Ovary (tissue), 7 donors: ENCODE measurements at regions not wholly inside any gene's neighbourhood (a gene's known extent, or its start where the extent isn't known, plus 50 kb on each side); places are given as distances from the start of the nearest gene placed in this dataset.

ENCODE experiments used
- DNase-seq, 5 donors: peaks; one replicate each; pipeline ENCODE4 v3.0.0-alpha.2; 2019 to 2020
- H3K27ac ChIP-seq, 2 donors: fragments of 200-600 bp; one replicate each; pipeline versions ENCODE4 v1.5.1 to v1.8.0; 2019 to 2022
- H3K27me3 ChIP-seq: fragments of 200-600 bp; one replicate; pipeline ENCODE4 v1.8.0; 2022
- H3K36me3 ChIP-seq: fragments of 200-600 bp; sonication (generic); one replicate; pipeline ENCODE4 v1.5.1; 2019
- H3K4me1 ChIP-seq: one replicate; pipeline ENCODE4 v1.8.1; 2013; ENCODE audit warnings: mild to moderate bottlenecking, moderate library complexity; ENCODE audit not compliant: insufficient read depth
- H3K4me3 ChIP-seq: fragments of 200-600 bp; sonication (generic); one replicate; pipeline ENCODE4 v1.5.1; 2017
- H3K9me3 ChIP-seq, 2 donors: fragments of 200-600 bp in 1 of 2; sonication (generic) in 1 of 2; one replicate each; pipeline versions ENCODE4 v1.5.1 to v1.8.1; 2013 to 2019; ENCODE audit warnings: mild to moderate bottlenecking in 1 of 2, moderate library complexity in 1 of 2
- EP300 ChIP-seq: sonication (generic); formaldehyde crosslinking; IDR thresholded peaks from one replicate; pipeline ENCODE4 v1.6.1; 2017; ENCODE audit warnings: antibody characterized with exemption
- POLR2A ChIP-seq: fragments of 450-650 bp; IDR thresholded peaks from one replicate; pipeline ENCODE4 v1.6.1; 2017; ENCODE audit warnings: antibody characterized with exemption, mild to moderate bottlenecking, moderate library complexity
- WGBS, 3 donors: extraction: QIAGEN DNeasy Blood & Tissue Kit in 1 of 3; methylation state at CpG; one replicate each; pipeline versions ENCODE4 v1.1.5 to v1.1.7; 2013 to 2017; 5-methylcytosine and 5-hydroxymethylcytosine counted together
- intact Hi-C, 4 donors: fragments of 100-400 bp; cut with DNase I; formaldehyde crosslinking; loops; one replicate each; pipeline versions ENCODE4 v1.11.0 to v1.15.1; 2022 to 2023
- TF ChIP-seq, protein P1 (sequence below), 3 donors: fragments of 450-650 bp in 2 of 3; fragments of 200-600 bp in 1 of 3; IDR thresholded peaks; one replicate each; pipeline versions ENCODE4 v1.5.1 to v1.8.0; 2016 to 2022; ENCODE audit warnings: antibody characterized with exemption in 3 of 3, mild to moderate bottlenecking in 1 of 3
- donor health status: DM: no; HTN: no; CAD: no; lungs with moderate emphysema.
- donor health status: DM: no; HTN: no; CAD: no.
- donor health status: Bipolar disorder and iron deficiency.
- donor health status: DM: no; HTN: no; CAD: no.
- donor health status: DM: yes; HTN: yes; CAD: no.

- Histone ChIP-seq H3K9me3 (no peaks in the 10 kb centered on the region), H3K27ac (no peak overlapping the region), H3K27me3 (no peaks in the 10 kb centered on the region), H3K36me3 (no peaks in the 10 kb centered on the region), H3K4me1 (no peaks in the 10 kb centered on the region), H3K4me3 (no peak overlapping the region)
- DNase-seq = no peak
- TF ChIP-seq POLR2A (no peak), EP300 (no peak)
- TF ChIP-seq, protein P1, sequence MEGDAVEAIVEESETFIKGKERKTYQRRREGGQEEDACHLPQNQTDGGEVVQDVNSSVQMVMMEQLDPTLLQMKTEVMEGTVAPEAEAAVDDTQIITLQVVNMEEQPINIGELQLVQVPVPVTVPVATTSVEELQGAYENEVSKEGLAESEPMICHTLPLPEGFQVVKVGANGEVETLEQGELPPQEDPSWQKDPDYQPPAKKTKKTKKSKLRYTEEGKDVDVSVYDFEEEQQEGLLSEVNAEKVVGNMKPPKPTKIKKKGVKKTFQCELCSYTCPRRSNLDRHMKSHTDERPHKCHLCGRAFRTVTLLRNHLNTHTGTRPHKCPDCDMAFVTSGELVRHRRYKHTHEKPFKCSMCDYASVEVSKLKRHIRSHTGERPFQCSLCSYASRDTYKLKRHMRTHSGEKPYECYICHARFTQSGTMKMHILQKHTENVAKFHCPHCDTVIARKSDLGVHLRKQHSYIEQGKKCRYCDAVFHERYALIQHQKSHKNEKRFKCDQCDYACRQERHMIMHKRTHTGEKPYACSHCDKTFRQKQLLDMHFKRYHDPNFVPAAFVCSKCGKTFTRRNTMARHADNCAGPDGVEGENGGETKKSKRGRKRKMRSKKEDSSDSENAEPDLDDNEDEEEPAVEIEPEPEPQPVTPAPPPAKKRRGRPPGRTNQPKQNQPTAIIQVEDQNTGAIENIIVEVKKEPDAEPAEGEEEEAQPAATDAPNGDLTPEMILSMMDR (IDR thresholded peaks at IDR 0.05) = no peak
- intact Hi-C loops = no loop called here
These were observed 594.1 kb upstream of the FTMT start for GRCh38 chr5:121257621-121258020.

DNA sequence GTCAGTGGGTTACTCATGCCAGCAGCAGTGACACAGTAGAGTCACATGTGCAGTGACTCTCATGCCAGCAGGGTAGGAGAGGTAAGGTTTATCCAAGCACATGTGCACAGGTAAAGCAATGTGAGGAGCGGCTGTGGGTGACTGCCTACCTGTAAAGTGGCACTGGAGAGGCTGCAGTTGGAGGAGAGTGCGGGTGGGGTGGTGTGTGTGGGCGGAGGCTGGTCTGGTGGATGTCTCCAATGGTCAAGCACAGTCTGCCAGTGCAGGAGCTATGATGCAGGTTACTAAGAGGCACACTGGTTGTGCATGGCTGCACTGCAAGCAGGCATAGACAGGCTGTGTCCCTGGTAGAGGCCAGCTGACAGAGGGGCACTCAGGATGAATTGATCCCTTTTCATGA is 588.2 kb upstream of the FTMT start:
- no peaks in the 10 kb centered on the region for H3K36me3 ChIP-seq
- H3K9me3 ChIP-seq = no peaks in the 10 kb centered on the region
- no peak for DNase-seq
- H3K4me1 ChIP-seq = no peaks in the 10 kb centered on the region
- intact Hi-C loops = no loop called here
- no peaks in the 10 kb centered on the region for H3K27me3 ChIP-seq
- 81 to 90% (median 90%) methylated on average over 3 of the region's 3 CpGs for WGBS, 3 donors
- H3K27ac ChIP-seq = no peak overlapping the region
- no peak overlapping the region for H3K4me3 ChIP-seq
- TF ChIP-seq POLR2A = no peak
- TF ChIP-seq EP300 = no peak
- TF ChIP-seq, protein P1 (IDR thresholded peaks at IDR 0.05) = no peak

- no peaks in the 10 kb centered on the region for H3K27me3 ChIP-seq
- H3K4me1 ChIP-seq = no peaks in the 10 kb centered on the region
- H3K36me3 ChIP-seq = no peaks in the 10 kb centered on the region
- no peak for TF ChIP-seq EP300
- intact Hi-C loops = no loop called here
- no peak overlapping the region for H3K27ac ChIP-seq
- no peak for DNase-seq
- H3K4me3 ChIP-seq = no peak overlapping the region
- WGBS, 3 donors = 73 to 82% (median 75%) methylated on average over 3 of the region's 3 CpGs
- H3K9me3 ChIP-seq = no peaks in the 10 kb centered on the region
These were observed 587.1 kb upstream of the FTMT start for GRCh38 chr5:121264605-121265004.

DNA sequence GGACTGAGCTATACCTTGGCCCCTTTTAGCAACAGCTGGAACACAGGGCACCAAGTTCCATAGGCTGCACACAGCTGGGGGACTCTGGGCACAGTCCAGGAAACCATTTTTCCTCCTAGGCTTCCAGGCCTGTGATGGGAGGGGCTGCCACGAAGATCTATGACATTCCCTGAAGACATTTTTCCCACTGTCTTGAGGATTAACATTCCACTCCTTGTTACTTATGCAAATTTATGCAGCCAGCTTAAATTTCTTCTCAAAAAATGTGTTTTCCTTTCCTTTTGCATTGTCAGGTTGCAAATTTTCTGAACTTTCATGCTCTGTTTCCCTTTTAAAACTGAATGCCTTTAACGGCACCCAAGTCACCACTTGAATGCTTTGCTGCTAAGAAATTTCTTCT is 580.1 kb upstream of the FTMT start:
- H3K27me3 ChIP-seq = no peaks in the 10 kb centered on the region
- H3K36me3 ChIP-seq = no peaks in the 10 kb centered on the region
- no peak overlapping the region for H3K4me3 ChIP-seq
- WGBS, 3 donors = 65 to 73% (median 71%) methylated on average over 2 of the region's 2 CpGs
- DNase-seq = no peak
- TF ChIP-seq EP300 (no peak), POLR2A (no peak)
- TF ChIP-seq, protein P1 (IDR thresholded peaks at IDR 0.05) = no peak
- no peak overlapping the region for H3K27ac ChIP-seq
- intact Hi-C loops = no loop called here
- no peaks in the 10 kb centered on the region for H3K4me1 ChIP-seq
- H3K9me3 ChIP-seq = no peaks in the 10 kb centered on the region

DNA sequence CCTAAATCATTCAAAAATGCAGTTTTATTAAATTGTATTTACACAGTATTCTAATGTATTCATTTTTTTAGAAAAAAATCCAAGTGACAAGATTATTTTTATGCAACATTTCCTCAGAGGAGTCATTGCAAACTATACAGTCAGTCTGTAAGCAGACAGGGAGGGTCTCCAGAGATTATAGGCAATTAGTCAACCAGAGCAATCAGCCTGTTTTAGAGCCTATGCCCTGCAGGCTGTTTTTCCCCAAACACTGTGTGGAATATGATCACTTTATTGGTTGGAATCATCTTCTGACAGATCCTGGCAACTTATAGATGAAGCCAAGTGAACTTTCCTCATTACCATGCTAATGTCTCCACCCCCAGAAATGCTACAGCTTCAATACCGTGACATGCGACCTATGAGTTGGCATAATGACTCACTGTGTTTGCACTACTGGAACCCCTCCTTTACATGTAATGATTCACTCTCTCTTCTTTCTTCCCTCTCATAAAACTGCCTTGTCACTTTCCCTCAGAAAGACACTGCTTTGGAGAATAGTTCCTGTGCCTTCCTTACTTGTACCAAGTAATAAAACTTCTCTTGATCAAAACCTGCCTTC is 577.7 kb upstream of the FTMT start:
- H3K27me3 ChIP-seq = no peaks in the 10 kb centered on the region
- H3K27ac ChIP-seq = no peak overlapping the region
- H3K36me3 ChIP-seq = no peaks in the 10 kb centered on the region
- H3K4me1 ChIP-seq = no peaks in the 10 kb centered on the region
- intact Hi-C loops = no loop called here
- no peak for DNase-seq
- no peaks in the 10 kb centered on the region for H3K9me3 ChIP-seq
- no peak overlapping the region for H3K4me3 ChIP-seq
- 49 to 64% (median 55%) methylated on average over 2 of the region's 2 CpGs for WGBS, 3 donors
- no peak for TF ChIP-seq POLR2A
- TF ChIP-seq EP300 = no peak
- TF ChIP-seq, protein P1 (IDR thresholded peaks at IDR 0.05) = no peak
